GM23338 (cell line): ENCODE measurements at regions not wholly inside any gene's neighbourhood (a gene's known extent, or its start where the extent isn't known, plus 50 kb on each side); places are given as distances from the start of the nearest gene placed in this dataset.

Source experiments
- ATAC-seq: fragments of 200-7000 bp; cut with Tn5 transposase; 3 replicates; pipeline ENCODE4 v1.9.1; 2020
- DNase-seq: peaks from one replicate; pipeline ENCODE4 v3.0.0-alpha.2; 2015; ENCODE audit warnings: low spot score
- H2AFZ ChIP-seq: fragments of 200-600 bp; sonication (generic); 2 replicates; pipeline ENCODE4 v1.8.0; 2016; ENCODE audit warnings: antibody characterized with exemption, mild to moderate bottlenecking, moderate library complexity
- H3F3A ChIP-seq: fragments of 200-600 bp; sonication (generic); replicated peaks from 2 replicates; pipeline ENCODE4 v1.8.0; 2017; ENCODE audit warnings: antibody characterized with exemption, mixed run types, low read depth
- H3K27ac ChIP-seq: fragments of 200-600 bp; sonication (generic); 2 replicates; pipeline ENCODE4 v1.6.1; 2016; ENCODE audit warnings: low read depth
- H3K27me3 ChIP-seq: fragments of 200-600 bp; sonication (generic); 2 replicates; pipeline ENCODE4 v1.8.0; 2016; ENCODE audit warnings: mild to moderate bottlenecking, mixed run types, moderate library complexity; ENCODE audit not compliant: insufficient read depth
- H3K36me3 ChIP-seq: fragments of 200-600 bp; sonication (generic); 2 replicates; pipeline ENCODE4 v1.8.0; 2016; ENCODE audit warnings: mild to moderate bottlenecking; ENCODE audit not compliant: insufficient read depth
- H3K4me1 ChIP-seq: fragments of 200-600 bp; sonication (generic); 2 replicates; pipeline ENCODE4 v1.8.0; 2016; ENCODE audit warnings: mild to moderate bottlenecking, moderate library complexity; ENCODE audit not compliant: insufficient read depth
- H3K4me2 ChIP-seq: fragments of 200-600 bp; sonication (generic); 2 replicates; pipeline ENCODE4 v1.7.1; 2017; ENCODE audit warnings: mixed run types
- H3K4me3 ChIP-seq: fragments of 200-600 bp; sonication (generic); 2 replicates; pipeline ENCODE4 v1.6.1; 2016; ENCODE audit warnings: mixed run types
- H3K79me2 ChIP-seq: fragments of 200-600 bp; sonication (generic); replicated peaks from 2 replicates; pipeline ENCODE4 v1.8.0; 2017; ENCODE audit warnings: mild to moderate bottlenecking; ENCODE audit not compliant: insufficient read depth
- H3K9me2 ChIP-seq: fragments of 200-600 bp; sonication (generic); 2 replicates; pipeline ENCODE4 v1.8.0; 2017; ENCODE audit not compliant: insufficient read depth
- H4K20me1 ChIP-seq: fragments of 200-600 bp; sonication (generic); replicated peaks from 2 replicates; pipeline ENCODE4 v1.8.0; 2017; ENCODE audit warnings: mild to moderate bottlenecking; ENCODE audit not compliant: insufficient read depth
- H3K27ac Mint-ChIP-seq: 2 replicates; pipeline ENCODE4 v1.8.0; 2020; ENCODE audit warnings: inconsistent platforms, mild to moderate bottlenecking, moderate library complexity, mixed read lengths
- H3K27me3 Mint-ChIP-seq: 3 replicates; pipeline ENCODE4 v1.8.0; 2022; ENCODE audit warnings: low read depth, mild to moderate bottlenecking, moderate library complexity, mixed read lengths, inconsistent platforms; ENCODE audit not compliant: insufficient read depth, poor library complexity
- H3K36me3 Mint-ChIP-seq: 3 replicates; pipeline ENCODE4 v1.8.0; 2021; ENCODE audit warnings: low read depth, mild to moderate bottlenecking, inconsistent platforms, moderate library complexity, mixed read lengths
- H3K4me1 Mint-ChIP-seq: 3 replicates; pipeline ENCODE4 v1.8.0; 2020; ENCODE audit warnings: mild to moderate bottlenecking, inconsistent platforms, mixed read lengths
- H3K4me3 Mint-ChIP-seq: 3 replicates; pipeline ENCODE4 v1.8.0; 2021; ENCODE audit warnings: moderate library complexity, mild to moderate bottlenecking, inconsistent platforms, mixed read lengths
- H3K9me3 Mint-ChIP-seq: 3 replicates; pipeline ENCODE4 v1.8.0; 2020; ENCODE audit warnings: moderate library complexity, mild to moderate bottlenecking, inconsistent platforms, mixed read lengths
- CREB1 ChIP-seq: fragments of 250-450 bp; sonication (Bioruptor Pico); IDR thresholded peaks from 2 replicates; pipeline ENCODE4 v1.5.0; 2020; ENCODE audit warnings: low read depth, mild to moderate bottlenecking, moderate library complexity
- EZH2 ChIP-seq: fragments of 200-600 bp; sonication (generic); IDR thresholded peaks from one replicate; pipeline ENCODE4 v1.8.0; 2017; ENCODE audit warnings: antibody characterized with exemption, mild to moderate bottlenecking, low read depth; ENCODE audit not compliant: unreplicated experiment
- JUNB ChIP-seq: IDR thresholded peaks from one replicate; pipeline ENCODE4 v1.6.1; 2016; ENCODE audit warnings: antibody characterized with exemption; ENCODE audit not compliant: unreplicated experiment
- TF ChIP-seq, protein P1 (sequence below): IDR thresholded peaks from 2 replicates; pipeline ENCODE4 v1.6.1; 2016; ENCODE audit warnings: antibody characterized with exemption
- TF ChIP-seq, protein P2 (sequence below), 2 experiments: fragments of 200-600 bp in 1 of 2; sonication (generic) in 1 of 2; conservative IDR thresholded peaks; 2 replicates each; pipeline versions ENCODE4 v1.5.1 to v1.6.1; 2016 to 2017; ENCODE audit warnings: antibody characterized with exemption in 2 of 2, low read depth in 2 of 2, mild to moderate bottlenecking in 2 of 2, moderate library complexity in 1 of 2

DNA sequence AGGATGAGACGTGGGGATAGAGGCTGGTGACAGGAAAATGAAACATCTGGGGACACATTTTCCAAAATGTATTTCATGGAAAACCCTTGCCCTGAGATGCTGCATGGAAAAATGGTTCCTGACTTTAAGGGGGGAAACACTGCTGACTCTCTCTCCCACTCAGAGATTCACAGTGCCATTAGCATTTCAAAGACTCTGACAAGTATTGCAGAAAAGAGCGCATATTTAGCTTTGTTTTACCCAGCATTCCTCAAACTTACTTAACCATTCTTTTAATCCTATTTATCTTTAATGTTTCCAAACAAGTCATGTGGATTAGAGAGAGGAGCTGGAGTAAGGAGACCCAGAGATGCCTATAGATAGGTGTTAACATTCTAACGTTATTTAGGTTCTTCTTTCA is 141.8 kb upstream of the DYRK2 start (continued):
- no peak for TF ChIP-seq JUNB

DNA sequence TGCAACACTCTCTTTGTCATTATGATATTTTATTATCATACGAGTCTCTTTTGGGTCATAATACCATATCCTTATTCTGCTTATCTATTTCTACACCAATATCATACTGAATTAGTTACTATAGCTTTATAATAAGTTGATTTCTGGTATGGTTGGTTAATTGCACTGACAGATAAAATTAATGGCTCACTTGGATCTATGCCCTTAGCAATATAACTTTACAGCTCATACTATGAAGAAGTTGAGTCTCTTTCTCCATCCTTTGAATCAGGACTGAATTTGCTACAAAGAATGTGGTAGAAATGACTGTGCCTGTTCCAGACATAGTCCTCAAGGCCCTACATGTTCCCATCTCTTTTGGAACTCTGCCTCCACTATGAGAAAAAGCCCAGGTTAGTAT is 139.7 kb upstream of the DYRK2 start:
- peaks cover 3% of the 10 kb centered on the region; the same call in 1 of the 2 replicates for H3K9me2 ChIP-seq
- H3K4me3 ChIP-seq, result no peak overlapping the region
- no peak overlapping the region for H3K27ac ChIP-seq
- no peak overlapping the region for H2AFZ ChIP-seq
- H3K4me2 ChIP-seq, result no peak overlapping the region
- peaks cover 13% of the 10 kb centered on the region for H3K4me1 Mint-ChIP-seq
- H3K27me3 ChIP-seq, result no peaks in the 10 kb centered on the region
- H3K36me3 ChIP-seq, result no peaks in the 10 kb centered on the region
- no peaks in the 10 kb centered on the region for H4K20me1 ChIP-seq
- H3K4me3 Mint-ChIP-seq, result no peak overlapping the region
- no peaks in the 10 kb centered on the region for H3K36me3 Mint-ChIP-seq
- H3K27ac Mint-ChIP-seq, result no peak overlapping the region
- peaks cover 2% of the 10 kb centered on the region for H3K27me3 Mint-ChIP-seq
- no peak for DNase-seq
- H3K79me2 ChIP-seq, result no peaks in the 10 kb centered on the region
- ATAC-seq, result no peak
- H3K4me1 ChIP-seq, result 0 out of 2 replicates have a peak, but pooled peaks cover 6% of the 10 kb centered on the region
- TF ChIP-seq EZH2, result no peak
- no peaks in the 10 kb centered on the region for H3K9me3 Mint-ChIP-seq
- no peaks in the 10 kb centered on the region for H3F3A ChIP-seq

DNA sequence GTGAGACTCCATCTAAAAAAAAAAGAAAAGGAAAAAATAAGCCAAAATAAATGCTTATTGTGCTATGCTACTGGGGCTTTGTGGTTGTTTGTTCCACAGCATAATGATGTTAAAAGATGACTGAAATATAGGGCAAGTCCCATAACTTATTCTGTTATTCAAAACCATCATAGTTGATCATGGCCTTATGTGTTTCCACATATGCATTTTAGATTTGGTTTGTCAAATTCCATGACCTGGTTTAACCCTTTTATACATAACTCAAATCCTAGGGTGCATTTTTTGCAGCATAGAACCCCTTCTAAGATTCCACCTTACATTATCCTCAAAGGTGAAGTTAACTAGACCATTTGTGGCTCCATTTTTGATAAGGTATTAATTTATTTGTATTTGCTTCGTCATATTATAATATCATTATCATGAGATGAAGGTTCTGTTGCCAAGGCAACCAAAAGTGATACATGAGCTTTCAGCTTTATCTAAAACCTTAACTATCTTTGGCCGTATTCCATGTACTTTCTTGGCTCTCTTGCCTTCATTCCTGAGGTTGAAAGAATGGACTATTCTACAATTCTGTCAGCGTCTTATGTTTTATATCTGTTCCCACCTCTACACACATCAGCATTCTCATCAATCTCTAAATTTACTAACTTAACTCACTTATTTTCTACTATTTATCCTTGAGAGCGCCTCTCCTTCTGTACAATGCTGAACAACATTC is 138.7 kb upstream of the DYRK2 start:
- H3K4me2 ChIP-seq, result no peak overlapping the region
- Mint-ChIP-seq H3K9me3 (no peaks in the 10 kb centered on the region), H3K4me1 (peaks cover 17% of the 10 kb centered on the region), H3K27ac (no peak overlapping the region), H3K4me3 (no peak overlapping the region), H3K27me3 (peaks cover 2% of the 10 kb centered on the region), H3K36me3 (no peaks in the 10 kb centered on the region)
- ATAC-seq, result no peak
- H3K27me3 ChIP-seq, result no peaks in the 10 kb centered on the region
- no peaks in the 10 kb centered on the region for H3F3A ChIP-seq
- peaks cover 3% of the 10 kb centered on the region; the same call in 1 of the 2 replicates for H3K9me2 ChIP-seq
- DNase-seq, result no peak
- H3K27ac ChIP-seq, result no peak overlapping the region
- H4K20me1 ChIP-seq, result no peaks in the 10 kb centered on the region
- H3K4me1 ChIP-seq, result 0 out of 2 replicates have a peak, but pooled peaks cover 6% of the 10 kb centered on the region
- H3K4me3 ChIP-seq, result no peak overlapping the region
- no peak overlapping the region for H2AFZ ChIP-seq
- TF ChIP-seq, protein P1, sequence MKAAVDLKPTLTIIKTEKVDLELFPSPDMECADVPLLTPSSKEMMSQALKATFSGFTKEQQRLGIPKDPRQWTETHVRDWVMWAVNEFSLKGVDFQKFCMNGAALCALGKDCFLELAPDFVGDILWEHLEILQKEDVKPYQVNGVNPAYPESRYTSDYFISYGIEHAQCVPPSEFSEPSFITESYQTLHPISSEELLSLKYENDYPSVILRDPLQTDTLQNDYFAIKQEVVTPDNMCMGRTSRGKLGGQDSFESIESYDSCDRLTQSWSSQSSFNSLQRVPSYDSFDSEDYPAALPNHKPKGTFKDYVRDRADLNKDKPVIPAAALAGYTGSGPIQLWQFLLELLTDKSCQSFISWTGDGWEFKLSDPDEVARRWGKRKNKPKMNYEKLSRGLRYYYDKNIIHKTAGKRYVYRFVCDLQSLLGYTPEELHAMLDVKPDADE, result no peak
- TF ChIP-seq, protein P2, sequence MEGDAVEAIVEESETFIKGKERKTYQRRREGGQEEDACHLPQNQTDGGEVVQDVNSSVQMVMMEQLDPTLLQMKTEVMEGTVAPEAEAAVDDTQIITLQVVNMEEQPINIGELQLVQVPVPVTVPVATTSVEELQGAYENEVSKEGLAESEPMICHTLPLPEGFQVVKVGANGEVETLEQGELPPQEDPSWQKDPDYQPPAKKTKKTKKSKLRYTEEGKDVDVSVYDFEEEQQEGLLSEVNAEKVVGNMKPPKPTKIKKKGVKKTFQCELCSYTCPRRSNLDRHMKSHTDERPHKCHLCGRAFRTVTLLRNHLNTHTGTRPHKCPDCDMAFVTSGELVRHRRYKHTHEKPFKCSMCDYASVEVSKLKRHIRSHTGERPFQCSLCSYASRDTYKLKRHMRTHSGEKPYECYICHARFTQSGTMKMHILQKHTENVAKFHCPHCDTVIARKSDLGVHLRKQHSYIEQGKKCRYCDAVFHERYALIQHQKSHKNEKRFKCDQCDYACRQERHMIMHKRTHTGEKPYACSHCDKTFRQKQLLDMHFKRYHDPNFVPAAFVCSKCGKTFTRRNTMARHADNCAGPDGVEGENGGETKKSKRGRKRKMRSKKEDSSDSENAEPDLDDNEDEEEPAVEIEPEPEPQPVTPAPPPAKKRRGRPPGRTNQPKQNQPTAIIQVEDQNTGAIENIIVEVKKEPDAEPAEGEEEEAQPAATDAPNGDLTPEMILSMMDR (conservative IDR thresholded peaks at IDR 0.05; ENCODE audit: low read depth in 2 of 2), result no peak
- TF ChIP-seq CREB1, result no peak
- no peaks in the 10 kb centered on the region for H3K36me3 ChIP-seq
- no peaks in the 10 kb centered on the region for H3K79me2 ChIP-seq
